Panc1 (cell line): ENCODE measurements at regions not wholly inside any gene's neighbourhood (a gene's known extent, or its start where the extent isn't known, plus 50 kb on each side); places are given as distances from the start of the nearest gene placed in this dataset.

Experiments used
- ATAC-seq: fragments of 200-7000 bp; cut with Tn5 transposase; 2 replicates; pipeline ENCODE4 v1.9.1; 2020; ENCODE audit warnings: mild to moderate bottlenecking, moderate library complexity
- BruUV-seq: library from RNA; stranded (reverse); fragments of 400-500 nt; replicated peaks from 2 replicates; lab custom pipeline; 2021; lab: Mats Ljungman, UMichigan
- CTCF ChIA-PET: fragments of 300-600 bp; sonication (Branson Sonifier 250); formaldehyde crosslinking; loops from one replicate; lab custom pipeline; 2022; ENCODE audit warnings: antibody characterized with exemption; lab: Charles Lee
- POLR2A ChIA-PET: fragments of 300-600 bp; sonication (Branson Sonifier 250); formaldehyde crosslinking; loops from one replicate; lab custom pipeline; 2022; ENCODE audit warnings: antibody characterized with exemption; lab: Charles Lee
- DNase-seq: peaks from one replicate; pipeline ENCODE4 v3.0.0-alpha.2; 2010; ENCODE audit warnings: low read depth, low spot score
- H3K27ac ChIP-seq: 2 replicates; pipeline ENCODE4 v1.5.1; 2011; ENCODE audit warnings: mild to moderate bottlenecking, low read length, inconsistent platforms
- H3K27me3 ChIP-seq: fragments of 200-500 bp; sonication (Bioruptor generic); 2 replicates; pipeline ENCODE4 v1.6.0; 2014; ENCODE audit warnings: low read length, inconsistent platforms; ENCODE audit not compliant: control insufficient read depth, insufficient read depth
- H3K36me3 ChIP-seq: fragments of 200-500 bp; sonication (Bioruptor generic); 2 replicates; pipeline ENCODE4 v1.5.1; 2014; ENCODE audit warnings: inconsistent platforms, mild to moderate bottlenecking, low read length, moderate library complexity; ENCODE audit not compliant: control insufficient read depth, insufficient read depth
- H3K4me1 ChIP-seq: 2 replicates; pipeline ENCODE4 v1.5.1; 2011; ENCODE audit warnings: inconsistent platforms, mild to moderate bottlenecking, low read length, moderate library complexity; ENCODE audit not compliant: control insufficient read depth, insufficient read depth
- H3K4me3 ChIP-seq, 2 experiments: 2 replicates each; pipeline ENCODE4 v1.5.1; 2011 to 2012; ENCODE audit warnings: low read depth in 2 of 2, low read length in 2 of 2, mild to moderate bottlenecking in 2 of 2, inconsistent platforms in 1 of 2, moderate library complexity in 1 of 2
- H3K9me3 ChIP-seq: fragments of 200-500 bp; sonication (Bioruptor generic); 2 replicates; pipeline ENCODE4 v1.5.1; 2014; ENCODE audit warnings: low read depth, mild to moderate bottlenecking, inconsistent platforms, low read length, moderate library complexity; ENCODE audit not compliant: control insufficient read depth, insufficient read depth
- POLR2AphosphoS5 ChIP-seq: IDR thresholded peaks from 2 replicates; pipeline ENCODE4 v1.6.1; 2012; ENCODE audit warnings: mild to moderate bottlenecking, low read depth, low read length, moderate library complexity
- SIN3A ChIP-seq: IDR thresholded peaks from 2 replicates; pipeline ENCODE4 v1.6.1; 2012; ENCODE audit warnings: low read depth, mild to moderate bottlenecking, low read length, moderate library complexity, borderline replicate concordance; ENCODE audit not compliant: insufficient read depth
- TCF7L2 ChIP-seq: IDR thresholded peaks from 2 replicates; pipeline ENCODE4 v1.6.1; 2011; ENCODE audit warnings: mild to moderate bottlenecking, low read depth, low read length, inconsistent platforms
- in situ Hi-C: cut with HindIII; loops from 2 replicates; pipeline ENCODE4 v1.10.0; 2016; ENCODE audit warnings: low sequenced_read_pairs, low pct_unique_long_range_greater_than_20kb
- intact Hi-C: fragments of 100-400 bp; cut with micrococcal nuclease; formaldehyde crosslinking; loops from one replicate; pipeline ENCODE4 v1.10.0; 2022; ENCODE audit not compliant: unreplicated experiment
- TF ChIP-seq, protein P1 (sequence below), 2 experiments: IDR thresholded peaks; 2 replicates each; pipeline ENCODE4 v1.6.1; 2011 to 2012; ENCODE audit warnings: low read depth in 2 of 2, control low read depth in 1 of 2, low read length in 1 of 2, mild to moderate bottlenecking in 1 of 2, moderate library complexity in 1 of 2; ENCODE audit not compliant: insufficient read depth in 1 of 2
- TF ChIP-seq, protein P2 (sequence below): fragments of 450-650 bp; IDR thresholded peaks from 2 replicates; pipeline ENCODE4 v1.5.1; 2017; ENCODE audit warnings: mild to moderate bottlenecking

DNA sequence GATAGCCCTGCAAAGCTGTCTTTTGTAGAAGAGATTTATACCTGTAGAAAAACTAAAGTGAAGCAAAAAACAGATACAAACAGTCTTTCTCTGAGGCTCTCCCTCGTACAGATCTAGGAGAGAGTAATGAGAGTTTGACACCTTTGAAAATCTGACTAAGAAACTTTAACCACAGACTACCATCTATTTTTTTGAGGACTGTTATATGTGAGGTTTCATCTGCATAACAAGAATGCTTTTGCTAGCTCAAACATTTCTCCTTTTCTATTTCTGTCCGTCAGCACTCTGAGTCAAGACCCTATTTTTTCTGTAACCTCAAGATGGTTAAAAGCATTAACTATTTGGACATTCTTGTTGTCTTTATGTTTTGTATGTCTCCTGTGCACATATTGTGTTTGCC, 193.0 kb downstream of the BTBD3 start:
- Histone ChIP-seq H3K36me3 (no peaks in the 10 kb centered on the region), H3K4me1 (no peaks in the 10 kb centered on the region), H3K27ac (no peak overlapping the region), H3K4me3 (no peak overlapping the region), H3K9me3 (no peaks in the 10 kb centered on the region), H3K27me3 (no peaks in the 10 kb centered on the region)
- ChIA-PET POLR2A (no interaction called here), CTCF (no interaction called here)
- ATAC-seq (no peak), DNase-seq (no peak)
- TF ChIP-seq, protein P1, sequence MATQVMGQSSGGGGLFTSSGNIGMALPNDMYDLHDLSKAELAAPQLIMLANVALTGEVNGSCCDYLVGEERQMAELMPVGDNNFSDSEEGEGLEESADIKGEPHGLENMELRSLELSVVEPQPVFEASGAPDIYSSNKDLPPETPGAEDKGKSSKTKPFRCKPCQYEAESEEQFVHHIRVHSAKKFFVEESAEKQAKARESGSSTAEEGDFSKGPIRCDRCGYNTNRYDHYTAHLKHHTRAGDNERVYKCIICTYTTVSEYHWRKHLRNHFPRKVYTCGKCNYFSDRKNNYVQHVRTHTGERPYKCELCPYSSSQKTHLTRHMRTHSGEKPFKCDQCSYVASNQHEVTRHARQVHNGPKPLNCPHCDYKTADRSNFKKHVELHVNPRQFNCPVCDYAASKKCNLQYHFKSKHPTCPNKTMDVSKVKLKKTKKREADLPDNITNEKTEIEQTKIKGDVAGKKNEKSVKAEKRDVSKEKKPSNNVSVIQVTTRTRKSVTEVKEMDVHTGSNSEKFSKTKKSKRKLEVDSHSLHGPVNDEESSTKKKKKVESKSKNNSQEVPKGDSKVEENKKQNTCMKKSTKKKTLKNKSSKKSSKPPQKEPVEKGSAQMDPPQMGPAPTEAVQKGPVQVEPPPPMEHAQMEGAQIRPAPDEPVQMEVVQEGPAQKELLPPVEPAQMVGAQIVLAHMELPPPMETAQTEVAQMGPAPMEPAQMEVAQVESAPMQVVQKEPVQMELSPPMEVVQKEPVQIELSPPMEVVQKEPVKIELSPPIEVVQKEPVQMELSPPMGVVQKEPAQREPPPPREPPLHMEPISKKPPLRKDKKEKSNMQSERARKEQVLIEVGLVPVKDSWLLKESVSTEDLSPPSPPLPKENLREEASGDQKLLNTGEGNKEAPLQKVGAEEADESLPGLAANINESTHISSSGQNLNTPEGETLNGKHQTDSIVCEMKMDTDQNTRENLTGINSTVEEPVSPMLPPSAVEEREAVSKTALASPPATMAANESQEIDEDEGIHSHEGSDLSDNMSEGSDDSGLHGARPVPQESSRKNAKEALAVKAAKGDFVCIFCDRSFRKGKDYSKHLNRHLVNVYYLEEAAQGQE (IDR thresholded peaks at IDR 0.05; ENCODE audit: insufficient read depth in 1 of 2, low read depth in 2 of 2, low read length in 1 of 2) = no peak
- TF ChIP-seq, protein P2, sequence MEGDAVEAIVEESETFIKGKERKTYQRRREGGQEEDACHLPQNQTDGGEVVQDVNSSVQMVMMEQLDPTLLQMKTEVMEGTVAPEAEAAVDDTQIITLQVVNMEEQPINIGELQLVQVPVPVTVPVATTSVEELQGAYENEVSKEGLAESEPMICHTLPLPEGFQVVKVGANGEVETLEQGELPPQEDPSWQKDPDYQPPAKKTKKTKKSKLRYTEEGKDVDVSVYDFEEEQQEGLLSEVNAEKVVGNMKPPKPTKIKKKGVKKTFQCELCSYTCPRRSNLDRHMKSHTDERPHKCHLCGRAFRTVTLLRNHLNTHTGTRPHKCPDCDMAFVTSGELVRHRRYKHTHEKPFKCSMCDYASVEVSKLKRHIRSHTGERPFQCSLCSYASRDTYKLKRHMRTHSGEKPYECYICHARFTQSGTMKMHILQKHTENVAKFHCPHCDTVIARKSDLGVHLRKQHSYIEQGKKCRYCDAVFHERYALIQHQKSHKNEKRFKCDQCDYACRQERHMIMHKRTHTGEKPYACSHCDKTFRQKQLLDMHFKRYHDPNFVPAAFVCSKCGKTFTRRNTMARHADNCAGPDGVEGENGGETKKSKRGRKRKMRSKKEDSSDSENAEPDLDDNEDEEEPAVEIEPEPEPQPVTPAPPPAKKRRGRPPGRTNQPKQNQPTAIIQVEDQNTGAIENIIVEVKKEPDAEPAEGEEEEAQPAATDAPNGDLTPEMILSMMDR = no peak
- TF ChIP-seq POLR2AphosphoS5 (no peak), TCF7L2 (no peak), SIN3A (no peak)
- BruUV-seq = no TSS peak
- intact Hi-C loops (no loop called here), in situ Hi-C loops (no loop called here)

DNA sequence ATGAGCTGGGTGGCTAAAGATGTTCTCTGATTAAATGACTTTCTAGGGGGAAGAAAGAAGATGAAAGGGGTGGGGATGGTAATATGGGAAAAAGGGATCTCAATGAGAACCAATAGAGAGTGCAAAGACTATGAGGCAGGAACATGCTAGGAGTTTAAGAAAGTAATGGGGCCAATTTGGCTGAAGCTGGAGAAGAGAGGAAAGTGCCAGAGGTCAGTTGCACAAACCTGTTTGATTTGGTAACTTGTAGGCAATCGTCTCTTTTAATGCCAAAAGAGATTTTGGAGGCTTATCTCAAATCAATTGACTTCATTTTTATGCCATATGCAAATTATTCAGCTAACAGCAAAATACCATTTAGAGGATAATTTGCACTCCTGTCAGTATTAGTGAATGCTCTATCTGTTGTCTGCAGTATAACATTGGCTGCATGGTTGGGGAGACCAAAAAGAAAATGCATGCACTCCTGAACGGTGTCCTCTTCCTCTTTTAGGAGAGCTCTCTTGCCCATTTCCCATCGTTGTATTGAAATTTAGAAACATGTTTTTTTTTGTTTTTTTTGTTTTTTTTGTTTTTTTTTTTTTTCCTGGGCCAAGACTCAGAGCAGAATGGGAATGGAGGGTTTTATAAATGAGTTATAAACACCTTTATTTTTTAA, 193.9 kb downstream of the BTBD3 start:
- no peak overlapping the region for H3K4me3 ChIP-seq
- TF ChIP-seq, protein P1 (IDR thresholded peaks at IDR 0.05; ENCODE audit: insufficient read depth in 1 of 2, low read depth in 2 of 2, low read length in 1 of 2) = no peak
- TF ChIP-seq SIN3A (no peak), POLR2AphosphoS5 (no peak), TCF7L2 (no peak)
- TF ChIP-seq, protein P2 = no peak
- no peaks in the 10 kb centered on the region for H3K4me1 ChIP-seq
- H3K27me3 ChIP-seq = no peaks in the 10 kb centered on the region
- BruUV-seq = no TSS peak
- in situ Hi-C loops (no loop called here), intact Hi-C loops (no loop called here)
- CTCF ChIA-PET = no interaction called here
- no peak for DNase-seq
- no peak for ATAC-seq
- H3K27ac ChIP-seq = no peak overlapping the region
- H3K36me3 ChIP-seq = no peaks in the 10 kb centered on the region
- H3K9me3 ChIP-seq = no peaks in the 10 kb centered on the region
- POLR2A ChIA-PET = no interaction called here
